Common myeloid progenitor, CD34-positive (primary cell): ENCODE measurements at regions not wholly inside any gene's neighbourhood (a gene's known extent, or its start where the extent isn't known, plus 50 kb on each side); places are given as distances from the start of the nearest gene placed in this dataset.
"Not testable (repeated sequence)": the region's sequence is repeated elsewhere in the genome, so short reads cannot be mapped to it uniquely, and the experiment has no call there.

ENCODE experiments used
- CTCF ChIA-PET: fragments of 350-600 bp; sonication (Branson Sonifier 250); formaldehyde crosslinking; loops from one replicate; lab custom pipeline; 2021; ENCODE audit warnings: antibody characterized with exemption; lab: Charles Lee
- POLR2A ChIA-PET: fragments of 350-600 bp; sonication (Branson Sonifier 250); formaldehyde crosslinking; loops from one replicate; lab custom pipeline; 2021; ENCODE audit warnings: antibody characterized with exemption; lab: Charles Lee
- DNase-seq, 3 donors: peaks; one replicate each; pipeline versions ENCODE4 v3.0.0 to v3.0.0-alpha.2; 2013
- H3K27ac ChIP-seq, 2 experiments: 1 replicate in 1 of 2; 2 replicates in 1 of 2; pipeline ENCODE4 v1.7.0; 2013; ENCODE audit warnings: inconsistent platforms in 2 of 2, low read length in 2 of 2, mild to moderate bottlenecking in 2 of 2, low read depth in 1 of 2, moderate library complexity in 1 of 2; ENCODE audit not compliant: severe bottlenecking in 2 of 2, insufficient read depth in 1 of 2, poor library complexity in 1 of 2
- H3K27me3 ChIP-seq, 5 experiments: replicated peaks in 2 of 5; 1 replicate in 3 of 5; 2 replicates in 2 of 5; pipeline versions ENCODE4 v1.6.1 to v1.7.0; 2013; ENCODE audit warnings: low read length in 4 of 5, mild to moderate bottlenecking in 2 of 5, moderate library complexity in 2 of 5, inconsistent platforms in 1 of 5; ENCODE audit not compliant: insufficient read depth in 5 of 5, control insufficient read depth in 4 of 5
- H3K36me3 ChIP-seq, 4 experiments: 1 replicate in 2 of 4; 2 replicates in 2 of 4; pipeline versions ENCODE4 v1.6.1 to v1.7.0; 2013; ENCODE audit warnings: low read length in 3 of 4, control low read depth in 1 of 4, mild to moderate bottlenecking in 1 of 4; ENCODE audit not compliant: control insufficient read depth in 4 of 4, insufficient read depth in 4 of 4
- H3K4me1 ChIP-seq, 4 experiments: 1 replicate in 3 of 4; 2 replicates in 1 of 4; pipeline versions ENCODE4 v1.6.1 to v1.7.1; 2013; ENCODE audit warnings: low read length in 3 of 4, mild to moderate bottlenecking in 3 of 4, control low read depth in 1 of 4, inconsistent platforms in 1 of 4, moderate library complexity in 1 of 4; ENCODE audit not compliant: control insufficient read depth in 4 of 4, insufficient read depth in 4 of 4; ENCODE audit errors: control extremely low read depth in 1 of 4
- H3K4me3 ChIP-seq, 7 experiments: 1 replicate in 4 of 7; 2 replicates in 3 of 7; pipeline versions ENCODE4 v1.5.1 to v1.7.0; 2013; ENCODE audit warnings: mild to moderate bottlenecking in 7 of 7, low read length in 6 of 7, moderate library complexity in 6 of 7, inconsistent platforms in 2 of 7, low read depth in 2 of 7, control low read depth in 1 of 7; ENCODE audit not compliant: insufficient read depth in 4 of 7, control insufficient read depth in 1 of 7; ENCODE audit errors: extremely low read depth in 1 of 7
- H3K9me3 ChIP-seq, 5 experiments: 1 replicate in 4 of 5; 2 replicates in 1 of 5; pipeline versions ENCODE4 v1.6.1 to v1.7.1; 2013; ENCODE audit warnings: low read length in 4 of 5, mild to moderate bottlenecking in 2 of 5, inconsistent platforms in 1 of 5, low read depth in 1 of 5, moderate library complexity in 1 of 5; ENCODE audit not compliant: control insufficient read depth in 4 of 5, insufficient read depth in 2 of 5; ENCODE audit errors: control extremely low read depth in 1 of 5
- WGBS: methylation state at CpG from one replicate; pipeline ENCODE4 v1.1.5; 2013; ENCODE audit not compliant: insufficient coverage; 5-methylcytosine and 5-hydroxymethylcytosine counted together

- POLR2A ChIA-PET, result no interaction called here
Observed at GRCh38 chr2:16971722-16972234, 306.1 kb upstream of the CYRIA start.

GRCh38 chr2:16970948-16971347 is 305.3 kb upstream of the CYRIA start:
- H3K27ac ChIP-seq, H3K36me3 ChIP-seq, POLR2A ChIA-PET, CTCF ChIA-PET, H3K4me3 ChIP-seq, H3K4me1 ChIP-seq, H3K9me3 ChIP-seq, H3K27me3 ChIP-seq: not testable (repeated sequence)
- peak in 2 of 3 donors; percentile 25 to 41 for DNase-seq
- 100% methylated on average over 2 of the region's 3 CpGs for WGBS

More at GRCh38 chr2:16971722-16972234, 306.1 kb upstream of the CYRIA start:
- Histone ChIP-seq H3K4me1 (peaks cover 0 to 9% (median 0%) of the 10 kb centered on the region in 4 experiments), H3K36me3 (no peaks in the 10 kb centered on the region), H3K27ac (no peak overlapping the region), H3K27me3 (no peaks in the 10 kb centered on the region), H3K9me3 (no peaks in the 10 kb centered on the region), H3K4me3 (no peak overlapping the region)
- no peak for DNase-seq
- CTCF ChIA-PET, result no interaction called here
- WGBS, result 92% methylated on average over 4 of the region's 4 CpGs

GRCh38 chr2:16962505-16962904 is 296.9 kb upstream of the CYRIA start:
- Histone ChIP-seq H3K36me3 (no peaks in the 10 kb centered on the region), H3K4me1 (no peaks in the 10 kb centered on the region), H3K27ac (no peak overlapping the region), H3K27me3 (no peaks in the 10 kb centered on the region), H3K4me3 (no peak overlapping the region), H3K9me3 (no peaks in the 10 kb centered on the region)
- POLR2A ChIA-PET, result no interaction called here
- 92% methylated on average over 1 of the region's 1 CpG for WGBS
- DNase-seq, result no peak
- CTCF ChIA-PET, result no interaction called here

GRCh38 chr2:16960579-16960978 is 294.9 kb upstream of the CYRIA start:
- Histone ChIP-seq H3K27ac (no peak overlapping the region), H3K36me3 (no peaks in the 10 kb centered on the region), H3K27me3 (no peaks in the 10 kb centered on the region), H3K9me3 (no peaks in the 10 kb centered on the region), H3K4me3 (no peak overlapping the region), H3K4me1 (no peaks in the 10 kb centered on the region)
- WGBS, result 87% methylated on average over 3 of the region's 3 CpGs
- peak in 2 of 3 donors; percentile 59 to 62 for DNase-seq
- CTCF ChIA-PET, result interaction anchor here (0.6 kb wide), 1 partner anchor 155 kb away, joined by 3 read pairs; no protein-coding TSS in a partner anchor
- POLR2A ChIA-PET, result no interaction called here

GRCh38 chr2:16958266-16958665 is 292.6 kb upstream of the CYRIA start:
- WGBS, result 78% methylated on average over 2 of the region's 4 CpGs
- Histone ChIP-seq H3K27ac (no peak overlapping the region), H3K27me3 (no peaks in the 10 kb centered on the region), H3K36me3 (no peaks in the 10 kb centered on the region), H3K4me1 (no peaks in the 10 kb centered on the region), H3K9me3 (no peaks in the 10 kb centered on the region), H3K4me3 (no peak overlapping the region)
- ChIA-PET CTCF (no interaction called here), POLR2A (no interaction called here)
- no peak for DNase-seq

GRCh38 chr2:16952805-16953204 is 287.2 kb upstream of the CYRIA start:
- Histone ChIP-seq H3K9me3 (no peaks in the 10 kb centered on the region), H3K36me3 (no peaks in the 10 kb centered on the region), H3K27ac (no peak overlapping the region), H3K4me1 (no peaks in the 10 kb centered on the region), H3K4me3 (no peak overlapping the region), H3K27me3 (no peaks in the 10 kb centered on the region)
- ChIA-PET CTCF (interaction anchor here (1.2 kb wide), 1 partner anchor 10 kb away, joined by 3 read pairs; no protein-coding TSS in a partner anchor), POLR2A (no interaction called here)
- no CpG with 5 or more reads among the region's 1 CpG for WGBS
- DNase-seq, result no peak

GRCh38 chr2:16952368-16952767 is 286.7 kb upstream of the CYRIA start:
- POLR2A ChIA-PET, result no interaction called here
- no peak for DNase-seq
- Histone ChIP-seq H3K27me3 (no peaks in the 10 kb centered on the region), H3K4me1 (no peaks in the 10 kb centered on the region), H3K36me3 (no peaks in the 10 kb centered on the region), H3K4me3 (no peak overlapping the region), H3K9me3 (no peaks in the 10 kb centered on the region), H3K27ac (no peak overlapping the region)
- CTCF ChIA-PET, result interaction anchor here (1.2 kb wide), 1 partner anchor 10 kb away, joined by 3 read pairs; no protein-coding TSS in a partner anchor
